ENCODE measurements at regions not wholly inside any gene's neighbourhood (a gene's known extent, or its start where the extent isn't known, plus 50 kb on each side); places are given as distances from the start of the nearest gene placed in this dataset.
"Not testable (repeated sequence)": the region's sequence is repeated elsewhere in the genome, so short reads cannot be mapped to it uniquely, and the experiment has no call there.

DNA sequence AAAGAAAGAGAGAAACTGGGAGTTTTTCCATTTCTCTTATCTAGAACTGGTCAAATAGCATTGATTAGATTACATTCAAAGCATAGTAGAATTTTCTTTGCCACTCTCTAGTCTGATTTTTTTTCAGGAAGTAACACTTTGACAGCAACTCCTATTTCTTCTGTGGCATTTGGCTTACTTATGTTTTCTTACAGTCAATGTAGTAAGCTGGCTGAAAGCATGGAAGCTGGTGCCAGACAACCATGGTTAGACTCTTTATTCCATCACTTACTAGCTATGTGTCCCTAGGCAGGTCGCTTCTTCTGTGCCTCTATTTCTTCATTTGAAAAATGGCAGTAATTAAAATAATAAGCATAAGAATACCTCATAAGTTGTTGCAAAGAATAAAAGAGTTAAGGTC, 54.2 kb upstream of the OPRM1 start:
- H3K79me2 ChIP-seq (ENCODE audit: control insufficient read depth, insufficient read depth, low read length) = no peaks in the 10 kb centered on the region

DNA sequence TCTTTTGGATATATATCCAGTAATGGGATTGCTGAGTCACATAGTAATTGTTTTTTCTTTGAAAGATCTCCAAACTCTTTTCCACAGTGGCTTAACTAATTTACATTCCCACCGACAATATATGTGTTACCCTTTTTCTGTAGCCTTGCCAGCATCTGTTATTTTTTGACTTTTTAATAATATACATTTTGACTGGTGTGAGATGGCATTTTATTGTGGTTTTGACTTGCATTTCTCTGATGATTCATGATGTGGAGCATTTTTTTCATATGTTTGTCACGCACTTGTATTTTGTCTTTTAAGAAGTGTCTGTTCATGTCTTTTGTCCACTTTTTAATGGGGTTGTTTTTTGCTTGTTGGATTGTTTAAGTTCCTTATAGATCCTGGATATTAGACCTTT, 58.9 kb upstream of the OPRM1 start:
- no peak overlapping the region for H3K4me2 ChIP-seq (ENCODE audit: extremely low read depth, insufficient read depth, low read length)
- no peaks in the 10 kb centered on the region for H3K4me1 ChIP-seq (ENCODE audit: control insufficient read depth, extremely low read depth, insufficient read depth, low read length)
- H2AFZ ChIP-seq (ENCODE audit: low read length) = no peak overlapping the region
- H3K36me3 ChIP-seq (ENCODE audit: control insufficient read depth, insufficient read depth, low read length) = no peaks in the 10 kb centered on the region
- no peaks in the 10 kb centered on the region for H4K20me1 ChIP-seq (ENCODE audit: control insufficient read depth, extremely low read depth, insufficient read depth, low read length)
- no peaks in the 10 kb centered on the region for H3K27me3 ChIP-seq (ENCODE audit: control insufficient read depth, insufficient read depth, low read length)
- H3K9me3 ChIP-seq (ENCODE audit: control insufficient read depth, insufficient read depth, low read depth, low read length) = no peaks in the 10 kb centered on the region
- no peak for DNase-seq (ENCODE audit: low read depth in 2 of 2)
- H3K4me3 ChIP-seq (replicated peaks in 1 of 4; ENCODE audit: control extremely low read depth in 1 of 4, insufficient read depth in 1 of 4, low read depth in 3 of 4, low read length in 4 of 4) = no peak overlapping the region
- no peak for TF ChIP-seq EZH2 (IDR thresholded peaks at IDR 0.05; ENCODE audit: low read length, missing control alignments)
- TF ChIP-seq, protein P1, sequence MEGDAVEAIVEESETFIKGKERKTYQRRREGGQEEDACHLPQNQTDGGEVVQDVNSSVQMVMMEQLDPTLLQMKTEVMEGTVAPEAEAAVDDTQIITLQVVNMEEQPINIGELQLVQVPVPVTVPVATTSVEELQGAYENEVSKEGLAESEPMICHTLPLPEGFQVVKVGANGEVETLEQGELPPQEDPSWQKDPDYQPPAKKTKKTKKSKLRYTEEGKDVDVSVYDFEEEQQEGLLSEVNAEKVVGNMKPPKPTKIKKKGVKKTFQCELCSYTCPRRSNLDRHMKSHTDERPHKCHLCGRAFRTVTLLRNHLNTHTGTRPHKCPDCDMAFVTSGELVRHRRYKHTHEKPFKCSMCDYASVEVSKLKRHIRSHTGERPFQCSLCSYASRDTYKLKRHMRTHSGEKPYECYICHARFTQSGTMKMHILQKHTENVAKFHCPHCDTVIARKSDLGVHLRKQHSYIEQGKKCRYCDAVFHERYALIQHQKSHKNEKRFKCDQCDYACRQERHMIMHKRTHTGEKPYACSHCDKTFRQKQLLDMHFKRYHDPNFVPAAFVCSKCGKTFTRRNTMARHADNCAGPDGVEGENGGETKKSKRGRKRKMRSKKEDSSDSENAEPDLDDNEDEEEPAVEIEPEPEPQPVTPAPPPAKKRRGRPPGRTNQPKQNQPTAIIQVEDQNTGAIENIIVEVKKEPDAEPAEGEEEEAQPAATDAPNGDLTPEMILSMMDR (conservative IDR thresholded peaks at IDR 0.05 in 1 of 2, IDR thresholded peaks at IDR 0.05 in 1 of 2; ENCODE audit: low read depth in 1 of 2, low read length in 2 of 2) = no peak
- no peaks in the 10 kb centered on the region for H3K79me2 ChIP-seq (ENCODE audit: control insufficient read depth, insufficient read depth, low read length)
- H3K9ac ChIP-seq (ENCODE audit: insufficient read depth, low read length) = no peak overlapping the region
- no peak overlapping the region for H3K27ac ChIP-seq (ENCODE audit: insufficient read depth, low read length)

More for the DNA sequence above, 54.2 kb upstream of the OPRM1 start:
- Histone ChIP-seq H3K4me1 (ENCODE audit: control insufficient read depth, extremely low read depth, insufficient read depth, low read length) (no peaks in the 10 kb centered on the region), H4K20me1 (ENCODE audit: control insufficient read depth, extremely low read depth, insufficient read depth, low read length) (no peaks in the 10 kb centered on the region), H3K27ac (ENCODE audit: insufficient read depth, low read length) (no peak overlapping the region), H2AFZ (ENCODE audit: low read length) (no peak overlapping the region), H3K27me3 (ENCODE audit: control insufficient read depth, insufficient read depth, low read length) (no peaks in the 10 kb centered on the region), H3K9me3 (ENCODE audit: control insufficient read depth, insufficient read depth, low read depth, low read length) (no peaks in the 10 kb centered on the region), H3K9ac (ENCODE audit: insufficient read depth, low read length) (no peak overlapping the region), H3K4me3 (replicated peaks in 1 of 4; ENCODE audit: control extremely low read depth in 1 of 4, insufficient read depth in 1 of 4, low read depth in 3 of 4, low read length in 4 of 4) (no peak overlapping the region), H3K4me2 (ENCODE audit: extremely low read depth, insufficient read depth, low read length) (no peak overlapping the region), H3K36me3 (ENCODE audit: control insufficient read depth, insufficient read depth, low read length) (no peaks in the 10 kb centered on the region)
- DNase-seq (ENCODE audit: low read depth in 2 of 2) = no peak
- TF ChIP-seq, protein P1 (conservative IDR thresholded peaks at IDR 0.05 in 1 of 2, IDR thresholded peaks at IDR 0.05 in 1 of 2; ENCODE audit: low read depth in 1 of 2, low read length in 2 of 2) = no peak
- TF ChIP-seq EZH2 (IDR thresholded peaks at IDR 0.05; ENCODE audit: low read length, missing control alignments) = no peak

DNA sequence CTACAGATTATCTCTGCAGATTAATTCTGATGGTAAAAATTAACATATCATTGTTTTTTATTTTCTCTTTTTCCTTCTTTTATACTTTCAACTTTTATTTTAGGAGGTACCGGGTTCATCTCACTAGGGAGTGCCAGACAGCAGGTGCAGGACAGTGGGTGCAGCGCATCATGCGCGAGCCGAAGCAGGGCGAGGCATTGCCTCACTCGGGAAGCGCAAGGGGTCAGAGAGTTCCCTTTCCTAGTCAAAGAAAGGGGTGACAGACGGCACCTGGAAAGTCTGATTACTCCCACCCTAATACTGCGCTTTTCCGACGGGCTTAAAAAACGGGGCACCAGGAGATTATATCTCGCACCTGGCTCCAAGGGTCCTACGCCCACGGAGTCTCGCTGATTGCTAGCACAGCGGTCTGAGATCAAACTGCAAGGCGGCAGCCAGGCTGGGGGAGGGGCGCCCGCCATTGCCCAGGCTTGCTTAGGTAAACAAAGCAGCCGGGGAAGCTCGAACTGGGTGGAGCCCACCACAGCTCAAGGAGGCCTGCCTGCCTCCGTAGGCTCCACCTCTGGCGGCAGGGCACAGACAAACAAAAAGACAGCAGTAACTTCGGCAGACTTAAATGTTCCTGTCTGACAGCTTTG, 60.0 kb upstream of the OPRM1 start:
- not testable (repeated sequence) for H3K79me2 ChIP-seq (ENCODE audit: control insufficient read depth, insufficient read depth, low read length); H3K27ac ChIP-seq (ENCODE audit: insufficient read depth, low read length); H3K9ac ChIP-seq (ENCODE audit: insufficient read depth, low read length); H2AFZ ChIP-seq (ENCODE audit: low read length); H3K4me1 ChIP-seq (ENCODE audit: control insufficient read depth, extremely low read depth, insufficient read depth, low read length); H4K20me1 ChIP-seq (ENCODE audit: control insufficient read depth, extremely low read depth, insufficient read depth, low read length); H3K9me3 ChIP-seq (ENCODE audit: control insufficient read depth, insufficient read depth, low read depth, low read length); H3K4me2 ChIP-seq (ENCODE audit: extremely low read depth, insufficient read depth, low read length); H3K36me3 ChIP-seq (ENCODE audit: control insufficient read depth, insufficient read depth, low read length); H3K27me3 ChIP-seq (ENCODE audit: control insufficient read depth, insufficient read depth, low read length); H3K4me3 ChIP-seq (replicated peaks in 1 of 4; ENCODE audit: control extremely low read depth in 1 of 4, insufficient read depth in 1 of 4, low read depth in 3 of 4, low read length in 4 of 4); DNase-seq (ENCODE audit: low read depth in 2 of 2)

All from fibroblast of lung (primary cell).